ENCODE measurements at regions not wholly inside any gene's neighbourhood (a gene's known extent, or its start where the extent isn't known, plus 50 kb on each side); places are given as distances from the start of the nearest gene placed in this dataset.

DNA sequence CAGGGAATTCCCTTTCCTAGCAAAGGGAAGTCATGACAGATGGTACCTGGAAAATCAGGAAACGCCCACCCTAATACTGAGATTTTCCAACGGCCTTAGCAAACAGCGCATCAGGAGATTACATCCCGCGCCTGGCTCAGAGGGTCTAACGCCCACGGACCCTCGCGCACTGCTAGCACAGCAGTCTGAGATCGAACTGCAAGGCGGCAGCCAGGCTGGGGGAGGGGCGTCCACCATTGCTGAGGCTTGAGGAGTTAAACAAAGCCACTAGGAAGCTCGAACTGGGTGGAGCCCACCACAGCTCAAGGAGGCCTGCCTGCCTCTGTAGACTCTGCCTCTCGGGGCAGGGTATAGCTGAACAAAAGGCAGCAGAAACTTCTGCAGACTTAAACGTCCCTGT lies 507.7 kb downstream of the ZIC3 start (continued):
- TF ChIP-seq ZNF26 (tag by site-specific recombination; IDR thresholded peaks at IDR 0.05) (no peak), ZBTB7A (tag by site-specific recombination; IDR thresholded peaks at IDR 0.05; ENCODE audit: low read depth) (no peak), ZNF585B (tag by site-specific recombination; IDR thresholded peaks at IDR 0.05) (no peak), ZNF624 (tag by site-specific recombination; IDR thresholded peaks at IDR 0.05) (no peak), AEBP2 (tag by site-specific recombination; IDR thresholded peaks at IDR 0.05; ENCODE audit: borderline replicate concordance) (no peak), ZNF248 (tag by site-specific recombination; IDR thresholded peaks at IDR 0.05) (no peak), ZFP37 (tag by site-specific recombination; IDR thresholded peaks at IDR 0.05) (no peak), ZNF362 (tag by site-specific recombination; IDR thresholded peaks at IDR 0.05) (no peak)
- TF ChIP-seq, protein P1, sequence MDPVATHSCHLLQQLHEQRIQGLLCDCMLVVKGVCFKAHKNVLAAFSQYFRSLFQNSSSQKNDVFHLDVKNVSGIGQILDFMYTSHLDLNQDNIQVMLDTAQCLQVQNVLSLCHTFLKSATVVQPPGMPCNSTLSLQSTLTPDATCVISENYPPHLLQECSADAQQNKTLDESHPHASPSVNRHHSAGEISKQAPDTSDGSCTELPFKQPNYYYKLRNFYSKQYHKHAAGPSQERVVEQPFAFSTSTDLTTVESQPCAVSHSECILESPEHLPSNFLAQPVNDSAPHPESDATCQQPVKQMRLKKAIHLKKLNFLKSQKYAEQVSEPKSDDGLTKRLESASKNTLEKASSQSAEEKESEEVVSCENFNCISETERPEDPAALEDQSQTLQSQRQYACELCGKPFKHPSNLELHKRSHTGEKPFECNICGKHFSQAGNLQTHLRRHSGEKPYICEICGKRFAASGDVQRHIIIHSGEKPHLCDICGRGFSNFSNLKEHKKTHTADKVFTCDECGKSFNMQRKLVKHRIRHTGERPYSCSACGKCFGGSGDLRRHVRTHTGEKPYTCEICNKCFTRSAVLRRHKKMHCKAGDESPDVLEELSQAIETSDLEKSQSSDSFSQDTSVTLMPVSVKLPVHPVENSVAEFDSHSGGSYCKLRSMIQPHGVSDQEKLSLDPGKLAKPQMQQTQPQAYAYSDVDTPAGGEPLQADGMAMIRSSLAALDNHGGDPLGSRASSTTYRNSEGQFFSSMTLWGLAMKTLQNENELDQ (tag by site-specific recombination; IDR thresholded peaks at IDR 0.05; ENCODE audit: low read depth) = no peak

GRCh38 chrX:138082251-138082650 lies 516.3 kb downstream of the ZIC3 start:
- CTCF ChIA-PET = no interaction called here
- Histone ChIP-seq H3K27ac (ENCODE audit: extremely low read depth, low read depth, low read length) (no peak overlapping the region), H3K4me1 (ENCODE audit: control insufficient read depth, insufficient read depth, low read length) (no peaks in the 10 kb centered on the region), H3K4me3 (ENCODE audit: low read depth, low read length) (no peak overlapping the region), H3K9me3 (ENCODE audit: control insufficient read depth, insufficient read depth, low read depth, low read length) (no peaks in the 10 kb centered on the region), H3K36me3 (ENCODE audit: control insufficient read depth in 2 of 2, insufficient read depth in 1 of 2, low read length in 2 of 2) (no peaks in the 10 kb centered on the region)
- POLR2A ChIA-PET = no interaction called here
- TF ChIP-seq ZNF426 (tag by site-specific recombination; IDR thresholded peaks at IDR 0.05) = no peak
- TF ChIP-seq ZNF521 (tag by site-specific recombination; IDR thresholded peaks at IDR 0.05) = no peak
- no peak for TF ChIP-seq ZNF140 (tag by site-specific recombination; IDR thresholded peaks at IDR 0.05)
- TF ChIP-seq ZNF175 (tag by site-specific recombination; IDR thresholded peaks at IDR 0.05) = no peak
- TF ChIP-seq ELK4 (IDR thresholded peaks at IDR 0.05; ENCODE audit: borderline replicate concordance, low read depth, low read length) = no peak
- no peak for TF ChIP-seq ZNF133 (tag by site-specific recombination; IDR thresholded peaks at IDR 0.05)
- no peak for TF ChIP-seq ZNF776 (tag by site-specific recombination; IDR thresholded peaks at IDR 0.05; ENCODE audit: borderline replicate concordance)
- no peak for TF ChIP-seq ZNF423 (tag by site-specific recombination; IDR thresholded peaks at IDR 0.05)
- TF ChIP-seq, protein P2, sequence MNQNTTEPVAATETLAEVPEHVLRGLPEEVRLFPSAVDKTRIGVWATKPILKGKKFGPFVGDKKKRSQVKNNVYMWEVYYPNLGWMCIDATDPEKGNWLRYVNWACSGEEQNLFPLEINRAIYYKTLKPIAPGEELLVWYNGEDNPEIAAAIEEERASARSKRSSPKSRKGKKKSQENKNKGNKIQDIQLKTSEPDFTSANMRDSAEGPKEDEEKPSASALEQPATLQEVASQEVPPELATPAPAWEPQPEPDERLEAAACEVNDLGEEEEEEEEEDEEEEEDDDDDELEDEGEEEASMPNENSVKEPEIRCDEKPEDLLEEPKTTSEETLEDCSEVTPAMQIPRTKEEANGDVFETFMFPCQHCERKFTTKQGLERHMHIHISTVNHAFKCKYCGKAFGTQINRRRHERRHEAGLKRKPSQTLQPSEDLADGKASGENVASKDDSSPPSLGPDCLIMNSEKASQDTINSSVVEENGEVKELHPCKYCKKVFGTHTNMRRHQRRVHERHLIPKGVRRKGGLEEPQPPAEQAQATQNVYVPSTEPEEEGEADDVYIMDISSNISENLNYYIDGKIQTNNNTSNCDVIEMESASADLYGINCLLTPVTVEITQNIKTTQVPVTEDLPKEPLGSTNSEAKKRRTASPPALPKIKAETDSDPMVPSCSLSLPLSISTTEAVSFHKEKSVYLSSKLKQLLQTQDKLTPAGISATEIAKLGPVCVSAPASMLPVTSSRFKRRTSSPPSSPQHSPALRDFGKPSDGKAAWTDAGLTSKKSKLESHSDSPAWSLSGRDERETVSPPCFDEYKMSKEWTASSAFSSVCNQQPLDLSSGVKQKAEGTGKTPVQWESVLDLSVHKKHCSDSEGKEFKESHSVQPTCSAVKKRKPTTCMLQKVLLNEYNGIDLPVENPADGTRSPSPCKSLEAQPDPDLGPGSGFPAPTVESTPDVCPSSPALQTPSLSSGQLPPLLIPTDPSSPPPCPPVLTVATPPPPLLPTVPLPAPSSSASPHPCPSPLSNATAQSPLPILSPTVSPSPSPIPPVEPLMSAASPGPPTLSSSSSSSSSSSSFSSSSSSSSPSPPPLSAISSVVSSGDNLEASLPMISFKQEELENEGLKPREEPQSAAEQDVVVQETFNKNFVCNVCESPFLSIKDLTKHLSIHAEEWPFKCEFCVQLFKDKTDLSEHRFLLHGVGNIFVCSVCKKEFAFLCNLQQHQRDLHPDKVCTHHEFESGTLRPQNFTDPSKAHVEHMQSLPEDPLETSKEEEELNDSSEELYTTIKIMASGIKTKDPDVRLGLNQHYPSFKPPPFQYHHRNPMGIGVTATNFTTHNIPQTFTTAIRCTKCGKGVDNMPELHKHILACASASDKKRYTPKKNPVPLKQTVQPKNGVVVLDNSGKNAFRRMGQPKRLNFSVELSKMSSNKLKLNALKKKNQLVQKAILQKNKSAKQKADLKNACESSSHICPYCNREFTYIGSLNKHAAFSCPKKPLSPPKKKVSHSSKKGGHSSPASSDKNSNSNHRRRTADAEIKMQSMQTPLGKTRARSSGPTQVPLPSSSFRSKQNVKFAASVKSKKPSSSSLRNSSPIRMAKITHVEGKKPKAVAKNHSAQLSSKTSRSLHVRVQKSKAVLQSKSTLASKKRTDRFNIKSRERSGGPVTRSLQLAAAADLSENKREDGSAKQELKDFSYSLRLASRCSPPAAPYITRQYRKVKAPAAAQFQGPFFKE (tag by site-specific recombination; IDR thresholded peaks at IDR 0.05; ENCODE audit: borderline replicate concordance) = no peak
- no peak for TF ChIP-seq ZNF202 (tag by site-specific recombination; IDR thresholded peaks at IDR 0.05; ENCODE audit: borderline replicate concordance)
- TF ChIP-seq ZNF596 (tag by site-specific recombination; IDR thresholded peaks at IDR 0.05) = no peak
- TF ChIP-seq ZNF621 (tag by site-specific recombination; IDR thresholded peaks at IDR 0.05) = no peak
